SK-MEL-5 (cell line): ENCODE measurements at regions not wholly inside any gene's neighbourhood (a gene's known extent, or its start where the extent isn't known, plus 50 kb on each side); places are given as distances from the start of the nearest gene placed in this dataset.

ENCODE experiments used
- DNase-seq: peaks from one replicate; pipeline ENCODE4 v3.0.0-alpha.2; 2016; ENCODE audit warnings: low read depth, low spot score
- in situ Hi-C: cut with HindIII; loops from 2 replicates; pipeline ENCODE4 v1.10.0; 2016; ENCODE audit warnings: low sequenced_read_pairs, high pct_unique_total_duplicates, low pct_unique_long_range_greater_than_20kb

DNA sequence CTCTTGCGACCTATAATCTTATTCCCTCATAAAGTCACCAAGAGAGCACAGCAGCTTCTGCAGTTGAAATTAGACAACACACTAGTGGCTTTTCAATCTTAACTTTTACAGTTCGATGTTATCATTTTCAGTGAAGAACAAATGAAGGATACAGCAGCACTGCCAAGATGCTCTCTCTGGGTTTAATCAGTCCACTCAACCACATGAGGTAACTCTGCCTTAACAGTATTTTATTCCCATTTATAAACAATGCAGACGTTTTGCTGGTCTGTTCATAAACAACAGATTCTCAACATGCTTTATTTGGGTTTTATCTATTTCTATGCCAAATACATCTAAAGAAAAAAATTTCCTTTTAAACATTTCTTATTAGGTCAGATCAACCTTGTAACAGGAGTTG lies 646.0 kb upstream of the FAM241A start:
- in situ Hi-C loops: no loop called here
- no peak for DNase-seq

DNA sequence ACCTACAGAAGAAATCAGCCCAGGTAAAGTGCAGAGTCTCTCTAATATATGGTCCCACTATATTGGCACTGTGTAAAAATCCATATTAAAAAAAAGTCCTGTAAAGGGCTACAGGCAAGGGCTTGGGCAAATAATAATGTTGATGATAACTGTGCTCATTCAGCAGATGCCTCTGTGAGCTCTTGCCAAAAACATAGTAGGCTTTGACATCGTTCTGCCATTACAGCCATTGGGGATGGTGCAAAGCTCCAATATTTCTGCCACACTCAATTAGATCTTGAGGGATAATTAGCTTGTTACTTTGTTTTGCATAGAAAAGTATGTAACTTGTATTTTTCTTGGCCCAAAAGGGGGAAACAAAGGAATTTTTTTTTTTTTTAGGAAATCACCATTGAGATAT lies 645.5 kb upstream of the FAM241A start:
- no peak for DNase-seq
- in situ Hi-C loops: no loop called here

GRCh38 chr4:111500858-111501257 lies 644.4 kb upstream of the FAM241A start:
- DNase-seq: no peak
- in situ Hi-C loops: no loop called here

DNA sequence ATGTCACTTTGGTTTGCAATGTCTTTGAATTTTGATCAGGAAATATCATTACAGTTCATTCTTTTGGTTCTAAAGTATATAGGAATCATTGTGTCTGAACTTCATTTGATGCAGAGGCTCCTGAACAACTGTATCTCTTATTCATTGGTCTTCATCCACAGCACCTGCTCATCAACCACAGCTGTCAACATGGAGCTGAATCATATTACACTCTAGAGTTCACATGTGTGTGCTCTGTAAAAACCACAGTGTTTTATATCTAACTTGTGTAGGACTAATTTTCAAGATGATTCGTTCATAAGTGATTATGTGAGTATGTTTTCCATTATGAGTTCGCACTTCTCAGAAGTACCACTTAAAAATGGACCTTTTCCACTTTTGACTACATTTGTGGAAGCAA lies 643.3 kb upstream of the FAM241A start:
- DNase-seq: no peak
- in situ Hi-C loops: no loop called here

DNA sequence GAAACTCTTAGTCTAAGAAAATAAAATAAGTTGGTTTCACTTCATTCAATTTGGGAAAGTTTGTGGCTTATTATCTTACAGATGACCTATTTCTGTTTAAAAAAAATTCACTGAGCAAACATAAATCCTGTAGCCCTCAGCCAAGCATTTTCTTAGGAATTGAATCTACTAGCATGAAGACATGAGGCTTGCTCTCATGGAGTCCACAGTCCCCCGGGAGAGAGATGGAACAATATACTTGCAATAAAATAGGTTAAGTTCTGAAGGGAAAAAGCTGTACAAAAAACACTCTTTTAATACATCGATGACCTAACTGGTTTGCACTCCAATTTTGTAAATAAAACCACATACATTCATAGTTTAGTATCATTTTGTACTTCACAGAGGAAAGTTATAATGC lies 642.6 kb upstream of the FAM241A start:
- DNase-seq: no peak
- in situ Hi-C loops: no loop called here

- no peak for DNase-seq
- in situ Hi-C loops: no loop called here
Measured at GRCh38 chr4:111506706-111507105, 638.5 kb upstream of the FAM241A start.

GRCh38 chr4:111510535-111510934 lies 634.7 kb upstream of the FAM241A start:
- no peak for DNase-seq
- in situ Hi-C loops: no loop called here

DNA sequence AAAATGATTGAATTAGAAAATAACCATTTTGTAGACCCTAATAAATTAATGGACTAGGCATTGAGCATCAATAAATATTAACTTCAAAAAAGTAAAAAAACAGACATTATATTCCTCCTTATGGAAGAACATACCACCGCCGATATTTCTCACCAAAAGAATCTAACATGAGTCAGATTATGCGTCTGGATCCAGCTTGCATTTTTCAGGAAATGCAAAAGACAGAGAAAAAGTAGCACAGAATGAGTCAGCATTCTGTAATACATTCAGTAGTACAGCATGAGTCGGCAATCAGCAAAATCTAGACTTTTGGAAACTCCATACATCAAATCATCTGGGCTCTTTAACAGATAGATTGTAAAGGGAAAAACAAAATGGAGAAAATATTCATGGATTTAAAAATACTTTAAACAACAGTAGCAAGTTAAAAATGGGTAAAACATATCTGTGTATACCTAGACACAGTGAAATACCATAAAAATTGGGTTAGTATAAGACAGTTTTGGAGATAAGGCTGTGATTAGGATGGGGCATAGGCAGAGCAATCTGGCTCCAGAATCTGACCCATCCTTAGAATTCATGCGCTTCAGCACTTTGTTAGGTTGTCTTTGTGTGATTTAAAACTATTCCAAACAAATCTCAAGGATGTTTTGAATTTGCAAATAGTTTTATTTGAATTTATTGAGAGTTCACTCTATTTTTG lies 633.0 kb upstream of the FAM241A start:
- in situ Hi-C loops: no loop called here
- peak; percentile 2 for DNase-seq

DNA sequence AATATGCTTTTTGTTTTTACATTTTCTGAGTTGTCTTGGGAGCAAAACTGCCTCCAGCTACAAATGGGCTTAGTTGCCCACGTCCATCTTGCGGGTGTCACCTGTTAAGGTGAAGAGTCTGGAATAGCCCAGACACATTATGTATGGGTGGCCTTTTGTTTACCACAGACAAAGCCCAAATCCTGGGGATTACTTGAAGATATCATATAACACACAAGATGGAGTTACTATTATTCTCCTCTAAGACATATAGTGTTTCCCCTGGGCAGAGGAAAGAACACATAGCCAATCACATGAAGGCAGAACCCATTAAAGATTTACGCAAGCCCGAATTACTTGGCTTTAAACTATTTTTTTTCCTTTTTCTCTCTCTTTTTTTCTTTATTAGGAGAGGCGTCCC lies 625.6 kb upstream of the FAM241A start:
- DNase-seq: no peak
- in situ Hi-C loops: no loop called here

DNA sequence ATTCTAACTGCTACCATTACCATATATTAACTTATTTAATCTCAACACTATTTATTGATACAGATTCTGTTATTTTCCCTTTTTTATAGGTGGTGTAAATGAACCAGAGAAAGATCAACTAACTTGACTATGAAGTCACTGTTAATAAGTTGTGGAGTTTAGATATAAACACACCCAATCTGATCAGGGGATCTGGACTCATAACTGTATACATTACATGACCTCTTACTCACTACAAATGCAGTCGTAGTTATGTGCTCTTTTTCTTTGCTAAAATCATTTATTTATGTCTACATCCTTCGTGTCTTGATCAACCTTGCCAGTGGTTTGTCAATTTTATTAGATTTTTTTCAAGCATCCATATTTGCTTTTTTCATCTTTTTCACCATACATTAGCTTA lies 614.8 kb upstream of the FAM241A start:
- in situ Hi-C loops: no loop called here
- DNase-seq: no peak

GRCh38 chr4:111535792-111536191 lies 609.5 kb upstream of the FAM241A start:
- in situ Hi-C loops: no loop called here
- DNase-seq: no peak

DNA sequence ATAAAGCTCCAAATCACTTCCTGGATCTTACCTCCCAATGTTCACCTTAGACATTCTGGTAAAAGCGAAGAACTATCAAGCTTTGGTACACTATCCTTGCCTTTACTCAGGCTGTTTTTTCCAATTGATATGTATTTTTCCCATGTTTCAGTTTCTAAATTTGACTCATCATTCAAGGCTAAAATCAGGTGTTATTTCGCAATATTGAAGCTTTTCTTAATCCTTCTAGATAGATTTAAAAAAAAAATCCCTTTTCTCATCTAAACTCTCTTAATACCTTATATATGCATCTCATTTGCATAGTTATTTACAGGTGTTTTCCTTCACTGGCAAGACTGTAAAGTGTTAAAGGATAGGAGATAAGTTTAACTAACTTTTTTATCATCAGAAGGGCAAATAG lies 608.1 kb upstream of the FAM241A start:
- DNase-seq: no peak
- in situ Hi-C loops: no loop called here

DNA sequence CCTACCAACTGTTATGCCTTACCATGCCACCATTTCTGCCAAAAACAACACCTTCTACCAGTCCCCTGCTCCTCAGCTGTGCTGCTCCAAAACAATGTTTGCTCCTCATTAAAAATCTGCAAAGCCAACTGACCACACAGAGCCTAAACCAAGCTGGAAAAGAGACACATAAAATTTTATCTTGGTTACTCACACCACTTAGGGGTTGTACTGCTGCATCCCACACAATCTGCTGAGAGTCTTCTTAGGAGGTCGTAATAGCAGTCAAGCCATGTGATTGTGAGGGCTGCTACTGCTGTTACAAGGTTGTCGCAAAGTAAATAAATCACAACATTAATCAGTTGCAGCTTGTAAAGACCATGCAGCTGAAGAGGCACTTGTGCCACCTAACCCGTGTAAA lies 607.4 kb upstream of the FAM241A start:
- in situ Hi-C loops: no loop called here
- DNase-seq: no peak

DNA sequence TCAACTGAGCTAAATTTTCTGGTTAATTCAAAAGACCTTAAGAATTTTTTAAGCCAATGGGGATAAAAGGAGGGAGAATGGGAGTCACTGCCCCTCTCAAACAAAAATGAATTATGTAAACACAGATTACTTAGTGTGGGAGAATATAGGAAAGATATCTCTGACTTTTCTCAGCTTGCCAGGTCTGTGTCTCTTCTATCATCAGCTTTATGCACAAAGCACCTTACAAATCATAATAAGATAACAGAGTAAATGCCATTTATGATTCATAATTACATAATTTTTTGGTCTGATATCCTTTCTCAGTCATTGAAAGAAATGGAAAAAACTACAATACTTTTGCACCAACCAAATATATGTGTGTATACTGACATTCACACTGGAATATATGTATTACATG lies 604.6 kb upstream of the FAM241A start:
- in situ Hi-C loops: no loop called here
- no peak for DNase-seq

- DNase-seq: no peak
- in situ Hi-C loops: no loop called here
Measured at GRCh38 chr4:111542056-111542455, 603.2 kb upstream of the FAM241A start.

GRCh38 chr4:111546881-111547280 lies 598.4 kb upstream of the FAM241A start:
- no peak for DNase-seq
- in situ Hi-C loops: no loop called here

DNA sequence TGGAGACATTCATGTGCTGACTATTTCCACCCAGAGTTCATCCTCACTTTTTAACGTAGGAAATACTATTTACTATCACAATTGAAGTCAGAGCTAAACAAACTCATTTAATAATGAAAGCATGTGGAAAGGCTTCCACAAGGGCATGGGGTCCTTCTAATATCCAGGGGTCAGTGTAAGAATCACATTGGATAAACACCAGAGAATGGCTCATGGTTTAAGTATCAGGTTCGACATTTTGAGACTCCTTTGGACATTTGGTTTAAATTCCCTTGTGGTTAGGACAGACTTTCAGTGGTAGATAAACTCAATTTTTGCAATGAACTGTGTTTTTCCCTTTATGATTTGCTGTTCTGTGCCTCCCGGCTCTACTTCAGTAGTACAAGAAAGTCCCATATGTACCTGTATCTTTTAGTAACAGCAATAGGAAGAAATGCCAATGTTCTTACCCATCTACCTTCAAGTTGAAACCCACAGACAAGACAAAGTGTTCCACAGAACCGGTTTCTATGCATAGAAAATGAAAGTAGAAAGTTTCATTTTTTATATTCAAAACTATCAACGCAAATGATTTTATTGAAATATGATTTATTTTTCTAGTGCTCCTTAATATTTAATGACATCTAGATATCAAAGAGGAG lies 589.0 kb upstream of the FAM241A start:
- DNase-seq: no peak
- in situ Hi-C loops: no loop called here

DNA sequence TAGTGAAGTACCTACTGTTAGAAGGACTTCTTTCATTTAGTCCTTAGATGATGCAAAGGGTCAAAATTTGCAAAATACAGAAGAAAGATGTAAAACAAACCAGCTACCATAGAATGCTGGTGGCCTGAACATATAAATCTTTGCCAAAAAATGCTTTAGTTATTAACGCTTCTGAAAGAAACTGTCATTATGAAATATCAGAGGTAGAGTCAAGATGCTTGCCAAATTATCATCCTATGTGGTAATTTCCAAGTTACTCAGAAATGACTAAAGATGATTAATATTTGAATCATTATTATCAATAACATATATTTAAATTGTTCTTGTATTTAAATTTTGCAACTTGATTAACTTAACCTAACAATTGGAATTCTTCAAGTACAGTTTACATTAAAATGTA lies 588.4 kb upstream of the FAM241A start:
- in situ Hi-C loops: no loop called here
- DNase-seq: no peak

DNA sequence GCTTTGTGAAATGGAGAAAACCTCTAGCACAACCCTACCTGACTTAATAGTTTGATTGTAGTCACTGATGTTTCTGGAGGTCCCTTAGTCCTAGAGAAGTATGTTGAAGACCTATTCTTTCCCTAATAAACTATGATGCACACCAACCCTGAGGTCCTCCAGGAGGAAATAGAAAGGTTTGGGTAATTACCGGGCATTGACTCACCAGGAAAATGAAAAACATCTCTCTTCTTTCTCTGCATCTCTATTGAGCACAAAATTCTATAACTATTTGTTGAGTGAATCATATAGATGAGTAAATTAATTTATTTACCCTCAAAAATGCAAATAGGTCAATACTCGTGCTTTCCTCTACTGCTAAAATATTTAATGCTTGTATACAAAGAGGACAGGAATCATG lies 582.4 kb upstream of the FAM241A start:
- DNase-seq: no peak
- in situ Hi-C loops: no loop called here

DNA sequence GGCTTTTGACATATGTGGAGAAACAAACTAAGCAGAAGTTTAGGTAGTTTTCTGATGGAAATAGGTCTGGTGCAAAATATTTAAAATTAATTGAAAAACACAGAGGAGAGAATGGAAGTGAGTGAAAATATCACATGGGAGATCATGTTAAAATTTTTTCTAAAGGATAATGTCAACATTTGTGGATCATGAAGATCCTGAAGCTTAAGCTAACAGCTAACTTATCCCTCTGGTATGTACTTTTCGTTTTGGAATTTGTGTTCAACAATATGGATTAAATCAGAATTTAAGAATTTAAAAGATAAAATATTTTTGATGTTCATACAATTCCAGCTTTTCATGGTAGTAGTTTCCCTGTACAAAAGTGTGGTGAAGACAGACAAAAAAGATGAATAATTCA lies 572.8 kb upstream of the FAM241A start:
- no peak for DNase-seq
- in situ Hi-C loops: no loop called here
